ENCODE measurements at regions not wholly inside any gene's neighbourhood (a gene's known extent, or its start where the extent isn't known, plus 50 kb on each side); places are given as distances from the start of the nearest gene placed in this dataset.

GRCh38 chr1:67515324-67516080 lies 85.3 kb upstream of the SERBP1 start:
- TF ChIP-seq ATF6 (CRISPR knock-in tag; IDR thresholded peaks at IDR 0.05) (no peak), ZBTB43 (CRISPR knock-in tag; IDR thresholded peaks at IDR 0.05) (no peak), SP1 (CRISPR knock-in tag; conservative IDR thresholded peaks at IDR 0.05) (no peak), CTCF (IDR thresholded peaks at IDR 0.05) (no peak)
